Activated CD4-positive, alpha-beta T cell treated with anti-CD3 and anti-CD28 coated beads, Interleukin-2, Interleukin-6, amounts not matched to agents 100 ng/mL and 50 ng/mL, durations not matched to agents 16 hours and 8 hours (primary cell): ENCODE measurements at regions not wholly inside any gene's neighbourhood (a gene's known extent, or its start where the extent isn't known, plus 50 kb on each side); places are given as distances from the start of the nearest gene placed in this dataset.

ENCODE experiments used
- DNase-seq: peaks from one replicate; pipeline ENCODE4 v3.0.0-alpha.2; 2020

DNA sequence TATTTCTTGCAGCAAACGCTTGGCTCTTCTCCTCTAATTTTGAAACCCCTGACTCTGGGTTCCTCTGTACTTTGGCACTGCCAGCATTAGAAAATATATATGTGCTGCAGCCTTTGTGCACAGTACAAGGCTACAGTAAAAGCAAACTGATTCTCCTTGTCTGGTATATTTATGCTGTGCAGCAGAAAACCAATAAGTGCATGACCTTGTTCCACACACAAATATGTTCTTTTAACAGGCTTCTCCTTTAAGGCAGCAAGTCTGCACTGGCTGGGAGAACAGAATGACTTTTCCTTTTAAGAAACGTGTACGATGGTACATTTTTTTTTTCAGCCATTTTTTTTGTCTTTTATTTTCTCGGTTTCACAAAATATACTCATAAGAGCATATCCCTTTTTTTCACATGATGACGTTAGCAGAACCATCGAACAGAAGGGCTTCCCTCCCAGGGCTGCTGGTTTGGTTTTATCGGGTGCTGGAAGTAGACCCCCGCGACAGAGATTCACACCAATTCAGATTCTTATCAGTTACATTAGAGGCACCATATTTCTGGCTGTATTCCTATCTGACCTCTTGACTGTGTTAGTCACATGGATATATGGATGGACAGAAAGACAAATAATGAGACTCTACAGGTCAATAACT, 129.9 kb upstream of the ARID1B start:
- DNase-seq = no peak

DNA sequence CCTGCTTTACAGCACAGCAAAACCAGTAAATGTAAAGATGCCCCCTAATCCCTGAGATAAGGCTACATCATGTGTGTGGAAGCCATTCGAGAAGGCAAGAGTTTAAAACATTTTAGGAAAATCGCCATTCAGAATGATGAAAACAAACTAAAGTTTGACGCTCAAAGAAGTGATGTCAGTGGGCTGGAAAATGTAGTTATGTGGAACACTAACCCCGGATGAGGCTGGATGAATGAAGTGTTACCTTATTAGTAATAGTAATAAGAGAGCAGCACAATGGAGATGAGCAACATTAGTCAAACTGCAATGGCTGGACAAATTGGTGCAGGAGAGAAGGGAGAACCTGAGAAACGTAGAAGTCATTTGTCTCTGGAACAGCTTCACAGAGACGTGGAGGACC, 130.7 kb upstream of the ARID1B start:
- no peak for DNase-seq

DNA sequence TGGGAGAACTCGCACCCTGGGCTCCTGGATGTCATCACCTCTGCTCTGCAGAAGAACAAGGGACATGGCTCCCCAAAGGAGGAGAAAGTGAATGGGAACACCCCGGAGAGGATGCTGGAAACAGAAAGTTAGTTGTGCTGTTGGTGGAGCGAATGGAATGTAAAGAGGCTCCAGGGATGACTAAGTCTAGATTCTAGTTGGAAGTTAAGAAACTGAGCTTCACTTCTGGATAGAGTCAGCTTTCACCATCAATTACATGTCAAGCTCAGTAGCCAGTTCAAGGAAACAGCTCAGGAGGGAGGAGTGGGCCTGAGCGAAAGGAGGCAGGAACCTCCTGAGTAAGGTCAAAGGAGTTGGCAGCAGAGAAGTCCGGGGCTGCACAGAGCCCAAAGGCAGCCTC, 132.1 kb upstream of the ARID1B start:
- no peak for DNase-seq

DNA sequence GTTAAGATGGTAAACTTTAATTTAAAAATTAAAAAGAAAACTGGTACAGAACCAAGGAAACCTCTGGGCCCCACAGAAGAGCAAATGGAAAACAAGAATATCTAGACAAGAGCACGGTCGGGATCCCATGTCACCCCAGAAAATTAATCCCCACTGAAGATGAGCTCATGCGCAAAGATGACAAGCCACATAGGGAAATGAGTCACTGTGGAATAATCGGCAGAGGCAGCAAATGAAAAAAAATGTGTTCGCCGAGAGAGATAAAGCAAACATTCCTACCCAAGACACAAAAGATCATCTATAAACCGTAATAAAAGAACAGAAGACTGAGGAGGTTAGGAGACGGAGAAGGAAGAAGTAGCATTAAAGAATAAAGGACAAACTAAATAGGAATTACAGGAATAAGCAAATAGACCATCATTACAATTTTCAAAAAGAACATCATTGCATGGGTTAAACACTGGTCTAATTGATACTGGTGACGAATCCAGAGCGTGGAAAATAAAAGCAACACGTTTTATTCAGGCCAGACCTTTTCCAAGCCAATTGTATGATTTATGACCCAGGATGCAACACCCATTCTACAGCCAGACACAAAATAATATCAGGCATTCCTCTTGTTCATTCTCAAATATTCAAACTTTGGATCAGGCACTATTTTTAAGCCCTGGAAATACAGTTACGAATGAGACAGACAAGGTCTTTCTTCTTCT, 138.0 kb upstream of the ARID1B start:
- no peak for DNase-seq

DNA sequence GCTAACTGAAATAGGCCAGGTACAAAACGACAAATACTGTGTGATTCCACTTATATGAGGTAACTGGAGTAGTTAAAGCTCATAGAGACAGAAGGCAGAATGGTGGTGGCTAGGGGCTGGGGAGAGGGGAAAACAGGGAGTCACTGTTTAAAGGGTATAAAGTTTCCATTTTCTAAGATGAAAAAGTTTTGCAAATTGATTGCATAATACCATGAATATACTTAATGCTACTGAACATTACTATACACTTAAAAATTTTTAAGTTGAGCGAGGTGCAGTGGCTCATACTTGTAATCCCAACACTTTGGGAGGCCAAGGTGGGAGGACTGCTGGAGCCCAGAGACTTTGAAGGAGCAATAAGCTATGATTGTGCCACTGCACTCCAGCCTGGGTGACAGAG, 138.6 kb upstream of the ARID1B start:
- no peak for DNase-seq

DNA sequence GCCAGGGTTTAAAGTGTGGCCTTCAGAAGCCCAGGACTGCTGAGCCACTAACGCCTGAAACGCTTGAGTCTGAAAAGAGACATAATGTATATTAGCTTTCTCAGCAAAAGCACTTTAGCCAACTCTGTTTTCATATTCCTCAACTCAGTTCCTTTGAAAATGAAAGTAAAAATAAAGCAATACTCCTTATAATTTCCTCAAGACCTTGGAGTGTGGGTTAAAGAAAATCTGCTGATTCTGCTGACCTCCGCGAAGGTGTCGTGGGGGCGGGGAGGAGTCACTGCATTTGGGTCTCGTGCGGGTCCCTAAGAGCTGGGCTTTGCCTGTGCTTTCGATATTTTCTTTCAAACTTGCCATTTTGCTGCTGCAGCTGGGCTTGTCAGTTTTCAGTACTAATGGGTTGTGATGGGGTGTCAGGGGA, 142.2 kb upstream of the ARID1B start:
- no peak for DNase-seq

DNA sequence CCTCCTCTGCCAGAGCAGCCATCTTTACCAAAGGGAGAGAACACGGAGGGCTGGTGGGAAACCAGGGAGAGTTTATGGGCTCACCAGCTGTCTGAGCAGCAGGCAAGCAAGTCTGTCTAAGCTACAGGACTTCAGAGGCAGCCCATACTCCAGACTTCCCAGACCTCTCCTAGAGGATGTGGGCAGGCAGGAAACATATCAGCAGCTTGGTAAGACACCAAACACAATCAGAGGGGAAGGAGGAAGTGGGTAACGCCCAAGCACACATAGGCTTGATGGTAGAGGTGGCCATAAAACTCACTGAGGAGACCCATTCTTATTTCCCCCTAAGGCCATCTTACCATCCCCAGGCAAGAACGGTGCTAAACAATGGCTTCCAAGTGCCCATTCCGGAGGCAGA, 143.1 kb upstream of the ARID1B start:
- no peak for DNase-seq

DNA sequence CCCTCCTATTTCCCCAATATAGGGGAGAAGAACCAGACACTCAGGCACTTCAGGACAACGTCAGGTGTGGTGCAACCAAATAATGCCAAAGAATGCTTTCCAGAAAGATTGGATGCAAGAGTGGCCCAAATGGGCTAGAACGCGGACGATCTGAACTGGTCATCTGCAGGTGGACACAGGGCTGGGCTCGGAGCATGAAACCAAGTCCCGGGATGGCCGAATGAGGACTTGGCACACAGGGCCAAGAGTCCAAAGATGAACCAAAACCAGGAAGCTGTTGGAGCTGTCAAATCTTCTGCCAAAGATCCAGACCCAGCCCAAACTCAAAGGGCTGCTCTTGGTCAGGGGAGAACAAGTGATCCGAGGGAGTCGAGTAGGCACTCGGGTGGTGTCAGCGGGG, 143.9 kb upstream of the ARID1B start:
- no peak for DNase-seq

DNA sequence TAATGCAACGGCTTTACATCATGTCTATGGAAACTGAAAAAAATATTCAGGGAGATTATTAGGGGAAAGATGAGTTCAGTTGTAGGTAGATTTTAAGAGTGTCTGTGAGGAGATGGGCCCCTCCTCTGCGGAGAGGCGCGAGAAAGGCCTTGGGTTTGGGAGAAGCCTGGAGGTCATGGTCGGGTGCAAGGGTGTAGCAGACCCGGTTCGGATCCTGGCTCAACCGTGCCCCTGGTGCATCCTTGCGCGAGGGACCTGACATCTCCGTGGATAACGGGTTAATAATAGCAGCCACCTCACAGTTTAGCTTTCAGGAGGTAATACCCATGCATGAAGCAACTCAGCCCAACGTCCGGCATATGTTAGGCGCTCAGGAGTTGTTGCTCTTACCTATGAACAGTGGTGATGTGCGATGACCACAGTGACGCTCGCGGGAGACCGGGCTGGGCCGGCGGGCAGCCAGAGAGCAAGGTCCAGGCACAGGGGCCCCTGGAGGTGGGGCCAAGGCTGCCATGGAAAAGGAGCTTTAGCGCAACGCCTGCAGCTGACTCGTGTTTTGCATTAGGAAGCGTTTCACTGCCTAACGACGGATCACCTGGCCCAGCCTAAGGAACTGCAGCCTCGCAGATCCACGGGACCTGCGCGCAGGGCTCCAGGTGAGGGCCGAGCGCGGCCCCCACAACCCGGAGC, 146.4 kb upstream of the ARID1B start:
- DNase-seq = no peak

DNA sequence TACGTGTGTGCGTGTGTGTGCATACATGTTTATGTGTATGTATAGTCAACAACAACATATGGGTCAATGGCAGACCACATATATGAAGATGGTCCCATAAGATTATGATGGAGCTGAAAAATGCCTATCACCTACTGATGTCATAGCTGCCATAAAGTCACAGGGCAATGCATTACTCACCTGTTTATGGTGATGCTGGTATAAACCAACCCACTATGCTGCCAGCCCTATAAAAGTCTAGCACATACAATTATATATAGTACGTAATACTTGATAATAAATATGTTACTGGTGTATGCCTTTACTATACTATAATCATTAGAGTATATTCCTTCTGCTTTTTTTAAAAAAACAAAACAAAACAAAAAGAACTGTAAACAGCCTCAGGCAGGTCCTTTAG, 148.4 kb upstream of the ARID1B start:
- DNase-seq = no peak

DNA sequence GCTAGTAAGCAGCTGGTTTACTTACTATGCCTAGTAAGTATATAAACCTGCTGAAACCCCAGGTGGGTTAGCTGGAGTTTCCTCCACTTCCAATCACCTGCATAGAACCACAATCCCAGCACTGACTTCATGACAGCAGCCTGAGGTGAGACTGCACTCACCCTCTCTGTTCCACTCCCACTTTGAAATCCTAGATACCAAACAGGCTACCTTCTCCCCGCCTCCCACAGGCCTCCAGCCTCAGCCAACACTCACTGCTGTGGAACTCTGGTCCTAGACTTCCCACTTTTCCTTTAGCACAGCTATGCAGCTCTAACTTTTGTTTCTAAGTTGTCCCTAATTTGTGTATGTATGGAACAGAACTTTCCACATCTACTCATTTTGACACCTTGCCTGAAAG, 149.7 kb upstream of the ARID1B start:
- DNase-seq = no peak

DNA sequence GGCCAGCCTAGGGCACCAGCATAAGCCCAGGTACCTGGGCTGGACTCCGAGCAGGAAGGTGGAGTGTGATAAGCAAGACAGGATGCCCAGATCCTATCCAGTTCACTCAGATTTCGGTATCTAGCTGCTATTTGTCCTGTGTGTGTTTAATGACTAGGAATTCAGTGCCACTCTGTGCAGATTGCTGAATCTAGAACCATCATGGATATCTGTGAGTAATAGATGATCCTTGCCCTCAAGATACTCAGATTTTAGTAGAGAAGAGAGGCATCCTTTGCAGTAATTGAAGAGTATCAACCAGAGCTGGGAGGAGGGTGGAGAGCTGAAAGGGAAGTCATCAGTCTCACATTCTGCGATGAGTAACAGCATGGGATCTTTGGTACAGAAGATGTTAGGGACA, 155.0 kb upstream of the ARID1B start:
- DNase-seq = no peak

DNA sequence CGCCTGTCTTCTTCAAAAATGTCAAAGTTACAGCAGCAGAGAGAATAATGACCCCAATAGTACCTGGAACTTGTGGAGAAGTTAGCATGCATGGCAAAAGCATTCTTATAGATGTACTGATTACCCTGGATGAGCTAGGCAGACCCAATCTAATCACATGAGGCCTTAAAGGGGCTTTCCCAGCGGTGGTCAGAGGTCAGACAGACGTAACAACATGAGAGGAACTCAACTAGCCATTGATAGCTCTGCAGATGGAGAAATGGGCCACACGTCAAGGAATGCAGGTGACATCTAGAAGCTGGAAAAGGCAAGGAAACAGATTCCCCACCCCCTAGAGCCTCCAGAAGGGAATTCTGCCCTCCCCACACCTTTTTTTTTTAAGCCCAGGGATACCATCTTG, 156.8 kb upstream of the ARID1B start:
- DNase-seq = no peak

DNA sequence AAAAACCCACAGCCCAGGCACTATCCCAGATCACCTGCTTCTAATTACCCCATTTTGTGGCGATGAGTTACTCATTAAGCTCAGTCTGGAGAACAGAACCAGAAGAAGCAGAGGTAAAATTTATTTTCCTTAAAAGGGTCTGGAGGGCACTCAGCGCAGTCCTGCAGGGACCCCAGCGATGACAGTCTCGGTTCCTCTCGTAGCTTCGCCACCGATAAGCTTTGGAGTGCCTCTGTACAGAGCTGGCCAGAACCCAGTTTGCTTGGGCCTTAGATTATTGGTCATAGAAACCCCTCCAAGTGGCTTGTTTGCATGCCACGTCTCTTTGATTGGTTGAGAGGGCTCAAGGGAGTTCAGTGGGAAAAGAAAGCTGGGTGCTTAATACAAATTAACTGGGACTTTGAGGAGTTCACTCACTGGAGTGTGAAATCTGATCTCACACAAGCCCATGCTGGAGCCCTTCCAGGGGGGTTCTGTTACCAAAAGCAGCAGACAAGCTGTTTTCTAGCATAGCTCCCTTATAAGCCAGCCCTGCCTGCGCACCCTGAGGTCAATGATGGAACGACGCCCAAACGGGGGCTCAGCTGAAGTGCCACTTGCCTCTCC, 158.5 kb upstream of the ARID1B start:
- no peak for DNase-seq

DNA sequence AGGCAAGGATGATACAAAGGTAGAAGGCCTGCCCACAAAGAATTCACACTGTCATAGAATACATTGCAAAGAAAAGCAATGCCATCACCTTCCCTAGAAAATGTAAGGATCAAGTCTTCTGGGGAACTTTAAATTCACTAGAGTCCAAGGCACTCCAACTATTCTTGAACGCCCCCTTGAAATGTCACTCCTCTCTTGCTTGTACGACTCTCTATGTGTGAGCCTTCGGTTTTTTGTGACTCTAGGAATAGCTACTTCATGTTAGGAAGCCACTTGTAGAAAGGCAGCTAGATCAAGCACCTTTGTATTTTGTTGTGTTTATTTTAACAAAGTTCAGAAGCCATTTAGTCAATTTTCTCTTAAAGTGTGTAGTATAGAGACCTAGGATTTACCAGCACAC, 159.2 kb upstream of the ARID1B start:
- DNase-seq = no peak

DNA sequence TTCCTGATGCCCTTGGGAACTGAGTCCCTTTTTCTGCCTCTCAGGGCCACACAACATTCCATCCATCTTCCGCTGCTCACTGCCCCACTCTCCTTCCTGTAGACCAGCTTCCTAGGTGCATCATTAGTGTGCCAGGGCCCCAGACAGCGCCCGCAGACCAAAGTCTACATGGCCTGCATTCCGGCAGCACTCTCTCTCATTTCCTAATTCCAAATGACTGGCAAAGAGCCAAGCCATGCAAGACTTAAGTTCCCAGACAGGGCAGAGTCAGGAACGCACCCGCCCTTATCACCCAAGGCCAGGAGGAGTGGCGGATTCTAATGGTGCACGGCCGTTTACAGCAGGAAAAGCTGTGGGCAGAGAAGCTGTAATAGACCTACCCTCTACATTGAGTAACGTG, 159.8 kb upstream of the ARID1B start:
- no peak for DNase-seq

DNA sequence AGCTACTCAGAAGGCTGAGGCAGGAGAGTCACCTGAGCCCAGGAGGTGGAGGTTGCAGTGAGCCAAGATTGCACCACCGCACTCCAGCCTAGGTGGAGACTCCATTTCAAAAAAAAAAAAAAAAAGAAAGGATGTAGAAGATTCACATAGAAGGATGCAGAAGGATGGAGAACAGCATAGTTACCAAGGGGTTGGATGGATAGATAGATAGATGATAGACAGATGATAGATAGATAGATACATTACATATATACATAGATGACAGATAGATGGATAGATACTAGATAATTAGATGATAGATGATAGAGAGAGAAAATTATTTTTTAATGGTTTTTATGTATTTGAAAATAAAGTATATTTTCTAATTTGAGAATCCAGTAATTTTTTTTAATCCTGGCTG, 160.7 kb upstream of the ARID1B start:
- DNase-seq = no peak

DNA sequence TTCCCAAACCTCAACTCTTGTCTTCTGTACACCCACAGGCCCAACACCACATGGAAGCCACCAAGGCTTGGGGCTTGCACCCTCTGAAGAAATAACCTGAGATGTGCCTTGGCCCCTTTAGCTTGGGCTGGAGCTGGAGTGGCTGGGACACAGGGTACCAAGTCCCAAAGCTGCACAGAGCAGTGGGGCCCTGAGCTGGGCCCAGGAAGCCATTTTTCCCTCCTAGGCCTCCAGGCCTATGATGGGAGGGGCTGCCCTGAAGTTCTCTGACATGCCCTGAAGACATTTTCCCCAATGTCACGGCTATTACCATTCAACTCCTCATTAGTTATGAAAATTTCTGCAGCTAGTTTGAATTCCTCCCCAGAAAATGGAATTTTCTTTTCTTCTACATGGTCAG, 163.2 kb upstream of the ARID1B start:
- DNase-seq = no peak

DNA sequence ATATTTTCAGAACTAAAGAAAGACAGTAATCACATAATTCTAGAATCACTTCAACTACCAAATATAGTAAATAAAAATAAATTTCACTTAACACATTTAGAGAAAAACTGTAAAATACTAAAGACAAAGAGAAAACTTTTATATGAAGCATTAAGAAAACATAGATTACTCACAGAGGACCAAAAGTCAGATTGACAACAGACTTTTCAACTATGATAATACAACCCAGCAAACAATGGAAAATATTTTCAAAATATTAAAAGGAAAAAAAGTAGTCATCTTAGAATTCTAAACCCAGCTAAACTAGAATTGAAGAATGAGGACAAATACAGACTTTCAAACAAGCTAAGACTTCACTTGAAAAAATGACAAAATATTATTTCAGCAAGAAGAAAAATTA, 164.8 kb upstream of the ARID1B start:
- no peak for DNase-seq

DNA sequence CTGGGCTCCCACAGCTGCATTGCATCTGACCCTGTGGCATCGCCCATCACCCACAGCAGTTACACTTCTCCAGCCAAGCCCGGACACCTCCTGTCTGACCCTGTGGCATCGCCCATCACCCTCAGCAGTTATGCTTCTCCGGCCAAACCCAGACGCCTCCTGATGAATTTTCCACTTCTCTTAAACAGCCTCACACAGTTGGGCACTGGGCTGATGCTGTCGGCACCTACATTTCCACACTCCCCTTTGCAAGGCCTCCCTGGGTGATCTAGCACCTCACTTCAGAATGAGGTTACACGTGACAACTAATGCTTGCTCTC, 175.2 kb upstream of the ARID1B start:
- DNase-seq = no peak

DNA sequence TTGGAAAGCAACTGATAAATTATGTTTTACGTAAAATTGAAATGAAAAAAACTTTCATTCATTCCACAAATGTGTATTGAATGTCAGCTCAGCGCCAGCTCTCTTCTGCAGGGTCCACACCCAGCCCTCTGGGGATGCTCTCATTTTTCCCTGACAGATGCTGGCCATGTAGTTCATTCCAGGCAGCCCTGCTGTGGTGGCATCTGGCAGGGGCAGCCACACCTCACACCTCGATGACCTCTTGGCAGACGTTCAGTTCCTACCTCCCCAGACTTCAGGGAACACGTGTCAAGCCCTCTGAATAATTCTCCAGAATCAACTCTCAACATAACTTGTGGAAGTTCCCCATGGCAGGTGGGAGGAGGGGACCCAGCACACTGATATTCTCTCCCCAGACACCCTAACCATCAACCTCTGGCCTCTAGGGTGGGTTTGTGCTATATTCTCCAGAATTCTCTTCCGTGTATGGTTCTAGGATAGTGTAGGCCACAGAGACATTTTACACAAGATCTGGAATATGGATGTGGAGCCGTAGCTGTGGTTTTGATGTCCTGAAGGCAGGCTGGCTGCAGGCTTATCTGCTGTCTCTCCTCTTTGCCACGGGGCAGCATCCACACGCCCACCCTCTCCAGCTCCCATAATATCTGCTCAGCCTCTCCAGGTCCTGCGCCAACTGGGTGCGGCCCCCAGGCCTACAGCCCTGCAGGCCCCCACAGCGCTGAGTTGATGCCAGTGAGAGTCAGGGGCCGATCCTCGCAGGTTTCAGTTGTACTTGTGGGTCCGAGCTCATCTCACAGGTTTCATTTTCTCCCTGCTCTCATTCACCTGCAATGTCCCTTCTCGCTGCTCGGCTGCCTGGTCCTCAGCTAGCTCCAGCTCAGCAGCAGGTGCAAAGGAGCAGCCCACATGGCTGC, 175.8 kb upstream of the ARID1B start:
- DNase-seq = no peak

DNA sequence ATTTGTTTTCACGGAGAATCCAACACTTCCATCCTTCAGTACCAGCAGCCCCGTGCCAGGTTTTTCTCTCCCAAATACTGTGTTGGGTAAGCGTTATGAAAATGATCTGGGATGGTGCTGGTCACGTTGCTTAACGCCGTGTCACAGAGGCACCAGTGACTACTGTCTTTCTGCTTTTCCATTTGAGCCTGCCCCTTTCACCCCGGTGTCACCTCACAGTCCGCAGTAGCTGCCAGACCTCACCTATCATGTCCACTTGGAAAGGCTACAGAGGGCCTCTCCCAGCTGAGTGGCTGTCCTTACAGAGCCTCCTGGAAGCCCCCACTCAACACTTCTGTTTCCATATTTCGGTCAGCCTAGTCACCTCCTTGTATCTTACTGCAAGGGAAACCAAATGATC, 176.5 kb upstream of the ARID1B start:
- no peak for DNase-seq

DNA sequence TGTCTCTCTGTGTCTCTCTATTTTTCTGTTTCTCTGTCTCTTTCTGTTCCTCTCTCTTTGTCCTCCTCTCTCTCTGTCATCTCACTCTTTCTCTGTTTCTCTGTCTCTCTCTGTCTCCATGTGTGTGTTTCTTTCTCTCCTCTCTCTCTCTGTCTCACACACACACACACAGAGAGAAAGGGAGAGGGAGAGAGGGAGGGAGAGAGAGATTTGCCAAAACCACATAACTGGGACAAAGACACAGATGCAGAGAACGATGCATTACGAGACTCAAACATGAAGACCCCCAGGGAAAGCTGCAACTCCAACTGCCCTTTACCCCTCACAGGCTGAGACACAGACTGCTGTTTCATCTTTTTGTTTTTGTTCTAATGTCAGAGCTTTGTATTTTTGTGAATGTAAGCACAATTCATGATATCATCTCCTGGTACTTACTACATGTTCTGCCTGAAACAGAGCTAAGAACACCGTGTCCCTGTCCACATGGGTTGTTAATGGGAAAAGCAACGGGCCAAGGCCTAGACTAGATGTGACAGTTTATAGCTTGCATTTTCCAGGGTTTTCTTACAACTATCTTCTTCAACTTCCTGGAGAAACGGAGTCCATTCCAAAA, 177.1 kb upstream of the ARID1B start:
- DNase-seq = no peak
